H1 (cell line): ENCODE measurements at regions not wholly inside any gene's neighbourhood (a gene's known extent, or its start where the extent isn't known, plus 50 kb on each side); places are given as distances from the start of the nearest gene placed in this dataset.

Source experiments
- CTCF ChIA-PET: fragments of 300-600 bp; sonication (Branson Sonifier 250); formaldehyde crosslinking; loops from one replicate; lab custom pipeline; 2021; ENCODE audit not compliant: partially characterized antibody; lab: Charles Lee
- POLR2A ChIA-PET: fragments of 300-600 bp; sonication (Branson Sonifier 250); formaldehyde crosslinking; loops from one replicate; lab custom pipeline; 2021; ENCODE audit warnings: inconsistent platforms; ENCODE audit not compliant: partially characterized antibody; lab: Charles Lee
- DNase-seq, 2 experiments: peaks; one replicate each; pipeline versions ENCODE4 v3.0.0 to v3.0.0-alpha.2; 2010 to 2022; ENCODE audit warnings: low spot score in 2 of 2, low read depth in 1 of 2, mixed read lengths in 1 of 2
- FAIRE-seq: peaks from 2 replicates; lab custom pipeline; 2011; peaks lifted over from hg19 to GRCh38; lab: Jason Lieb, UNC
- H2AFZ ChIP-seq: 2 replicates; pipeline ENCODE4 v1.8.1; 2012; ENCODE audit warnings: low read length, inconsistent platforms
- H2AK5ac ChIP-seq: 2 replicates; pipeline ENCODE4 v1.6.1; 2013; ENCODE audit warnings: low read depth, low read length
- H2BK120ac ChIP-seq: replicated peaks from 2 replicates; pipeline ENCODE3; 2013; ENCODE audit warnings: low read depth, low read length, inconsistent platforms
- H2BK12ac ChIP-seq: 2 replicates; pipeline ENCODE4 v1.6.1; 2013; ENCODE audit warnings: low read depth, low read length
- H2BK15ac ChIP-seq: 2 replicates; pipeline ENCODE4 v1.6.1; 2013; ENCODE audit warnings: low read length
- H2BK20ac ChIP-seq: 2 replicates; pipeline ENCODE4 v1.6.1; 2013; ENCODE audit warnings: low read length
- H2BK5ac ChIP-seq: 2 replicates; pipeline ENCODE4 v1.6.1; 2013; ENCODE audit warnings: low read depth, low read length
- H3K14ac ChIP-seq: 2 replicates; pipeline ENCODE4 v1.6.1; 2013; ENCODE audit warnings: inconsistent platforms; ENCODE audit not compliant: insufficient read length
- H3K18ac ChIP-seq: 2 replicates; pipeline ENCODE4 v1.6.1; 2013; ENCODE audit warnings: low read length; ENCODE audit errors: extremely low read depth
- H3K23ac ChIP-seq: 2 replicates; pipeline ENCODE4 v1.6.1; 2013; ENCODE audit warnings: inconsistent platforms; ENCODE audit not compliant: insufficient read length
- H3K23me2 ChIP-seq: 2 replicates; pipeline ENCODE4 v1.6.1; 2013; ENCODE audit warnings: low read depth, low read length
- H3K27ac ChIP-seq: 2 replicates; pipeline ENCODE4 v1.6.1; 2011; ENCODE audit warnings: low read depth, low read length, inconsistent platforms
- H3K27me3 ChIP-seq, 4 experiments: replicated peaks in 1 of 4; 1 replicate in 1 of 4; 2 replicates in 3 of 4; pipeline versions ENCODE4 v1.6.1 to v1.8.1; 2011 to 2013; ENCODE audit warnings: low read length in 3 of 4, mild to moderate bottlenecking in 3 of 4, inconsistent platforms in 2 of 4, mixed read lengths in 2 of 4, moderate library complexity in 1 of 4; ENCODE audit not compliant: control insufficient read depth in 3 of 4, insufficient read depth in 3 of 4; ENCODE audit errors: extremely low read depth in 1 of 4
- H3K36me3 ChIP-seq, 4 experiments: 2 replicates each; pipeline versions ENCODE4 v1.6.1 to v1.8.1; 2011 to 2013; ENCODE audit warnings: mild to moderate bottlenecking in 4 of 4, low read length in 3 of 4, moderate library complexity in 2 of 4, control low read depth in 1 of 4, inconsistent platforms in 1 of 4; ENCODE audit not compliant: insufficient read depth in 4 of 4, control insufficient read depth in 2 of 4
- H3K4ac ChIP-seq: replicated peaks from 2 replicates; pipeline ENCODE3; 2013; ENCODE audit warnings: low read length, low read depth, mixed read lengths, inconsistent platforms; ENCODE audit not compliant: insufficient read length
- H3K4me1 ChIP-seq, 4 experiments: replicated peaks in 1 of 4; 1 replicate in 1 of 4; 2 replicates in 3 of 4; pipeline versions ENCODE4 v1.6.1 to v1.8.1; 2011 to 2013; ENCODE audit warnings: low read length in 3 of 4, inconsistent platforms in 2 of 4, mixed read lengths in 1 of 4; ENCODE audit not compliant: insufficient read depth in 4 of 4, control insufficient read depth in 3 of 4
- H3K4me2 ChIP-seq, 2 experiments: 2 replicates each; pipeline versions ENCODE4 v1.6.1 to v1.8.1; 2011 to 2013; ENCODE audit warnings: low read depth in 2 of 2, low read length in 2 of 2, control low read depth in 1 of 2, inconsistent platforms in 1 of 2, mild to moderate bottlenecking in 1 of 2; ENCODE audit not compliant: insufficient read depth in 1 of 2
- H3K4me3 ChIP-seq, 4 experiments: fragments of 200-600, 300-600 bp in 1 of 4; sonication (generic), shearing (Covaris generic), sonication (Bioruptor Twin) in 1 of 4; 2 replicates each; pipeline versions ENCODE4 v1.5.1 to v1.8.1; 2011 to 2016; ENCODE audit warnings: low read length in 4 of 4, low read depth in 3 of 4, control low read depth in 2 of 4, inconsistent platforms in 2 of 4, mild to moderate bottlenecking in 2 of 4, mixed read lengths in 1 of 4, moderate library complexity in 1 of 4; ENCODE audit not compliant: insufficient read depth in 2 of 4; ENCODE audit errors: extremely low read depth in 1 of 4
- H3K56ac ChIP-seq: replicated peaks from 2 replicates; pipeline ENCODE3; 2013; ENCODE audit warnings: low read depth, mild to moderate bottlenecking, mixed read lengths, low read length, inconsistent platforms; ENCODE audit not compliant: insufficient read length
- H3K79me1 ChIP-seq: 2 replicates; pipeline ENCODE4 v1.6.1; 2013; ENCODE audit warnings: low read depth, low read length, control low read depth
- H3K79me2 ChIP-seq, 2 experiments: 2 replicates each; pipeline versions ENCODE4 v1.6.1 to v1.8.1; 2012 to 2013; ENCODE audit warnings: low read length in 2 of 2, mild to moderate bottlenecking in 2 of 2, inconsistent platforms in 1 of 2; ENCODE audit not compliant: insufficient read depth in 2 of 2, control insufficient read depth in 1 of 2
- H3K9ac ChIP-seq, 4 experiments: replicated peaks in 1 of 4; 1 replicate in 1 of 4; 2 replicates in 3 of 4; pipeline versions ENCODE4 v1.6.1 to v1.8.1; 2011 to 2013; ENCODE audit warnings: low read depth in 3 of 4, low read length in 3 of 4, control low read depth in 2 of 4, mild to moderate bottlenecking in 2 of 4, moderate library complexity in 2 of 4, inconsistent platforms in 1 of 4; ENCODE audit errors: extremely low read depth in 1 of 4
- H3K9me3 ChIP-seq, 2 experiments: 2 replicates each; pipeline versions ENCODE4 v1.6.1 to v1.8.1; 2012 to 2013; ENCODE audit warnings: mild to moderate bottlenecking in 2 of 2, moderate library complexity in 2 of 2, control low read depth in 1 of 2, inconsistent platforms in 1 of 2, low read depth in 1 of 2, low read length in 1 of 2, mixed read lengths in 1 of 2; ENCODE audit not compliant: insufficient read depth in 2 of 2
- H4K20me1 ChIP-seq, 2 experiments: replicated peaks in 1 of 2; 2 replicates each; pipeline versions ENCODE3 to v1.8.1; 2011 to 2013; ENCODE audit warnings: inconsistent platforms in 2 of 2, low read length in 2 of 2, mild to moderate bottlenecking in 1 of 2; ENCODE audit not compliant: insufficient read depth in 2 of 2, control insufficient read depth in 1 of 2
- H4K5ac ChIP-seq: 2 replicates; pipeline ENCODE4 v1.6.1; 2013; ENCODE audit warnings: low read length, low read depth, mixed read lengths, inconsistent platforms; ENCODE audit not compliant: insufficient read length
- H4K8ac ChIP-seq: 2 replicates; pipeline ENCODE4 v1.8.0; 2013; ENCODE audit warnings: mild to moderate bottlenecking, moderate library complexity, low read length, inconsistent platforms; ENCODE audit not compliant: insufficient read depth; ENCODE audit errors: extremely low read depth
- H4K91ac ChIP-seq: replicated peaks from 2 replicates; pipeline ENCODE3; 2013; ENCODE audit warnings: low read length, mixed read lengths, inconsistent platforms; ENCODE audit not compliant: insufficient read length
- ASH2L ChIP-seq: fragments of 200-600, 300-600 bp; sonication (generic); IDR thresholded peaks from one replicate; pipeline ENCODE4 v1.7.1; 2017; ENCODE audit warnings: low read length
- CBX5 ChIP-seq: fragments of 300-800, 300-1000 bp; sonication (generic); IDR thresholded peaks from 2 replicates; pipeline ENCODE4 v1.7.1; 2016; ENCODE audit warnings: antibody characterized with exemption, low read length, low read depth
- CBX8 ChIP-seq: fragments of 300-800, 300-1000 bp; sonication (generic); IDR thresholded peaks from 2 replicates; pipeline ENCODE4 v1.7.1; 2016; ENCODE audit warnings: low read depth, low read length, borderline replicate concordance
- CEBPB ChIP-seq: IDR thresholded peaks from 2 replicates; pipeline ENCODE4 v1.6.1; 2012; ENCODE audit warnings: low read depth, low read length
- CHD2 ChIP-seq: IDR thresholded peaks from 2 replicates; pipeline ENCODE4 v1.6.1; 2012; ENCODE audit warnings: low read length, improper control_type of control experiment
- E2F6 ChIP-seq: IDR thresholded peaks from 2 replicates; pipeline ENCODE4 v1.6.1; 2012; ENCODE audit warnings: inconsistent platforms
- EP300 ChIP-seq, 2 experiments: IDR thresholded peaks; 1 replicate in 1 of 2; 2 replicates in 1 of 2; pipeline ENCODE4 v1.6.1; 2011 to 2012; ENCODE audit warnings: low read depth in 2 of 2, low read length in 2 of 2, mild to moderate bottlenecking in 2 of 2, borderline replicate concordance in 1 of 2, inconsistent platforms in 1 of 2, moderate library complexity in 1 of 2
- HDAC6 ChIP-seq: IDR thresholded peaks from one replicate; pipeline ENCODE4 v1.7.1; 2012; ENCODE audit warnings: low read depth, mild to moderate bottlenecking, inconsistent platforms, low read length, moderate library complexity
- JUN ChIP-seq: IDR thresholded peaks from 2 replicates; pipeline ENCODE4 v1.6.1; 2011; ENCODE audit warnings: low read depth, mild to moderate bottlenecking, improper control_type of control experiment, low read length
- MAFK ChIP-seq: IDR thresholded peaks from 2 replicates; pipeline ENCODE4 v1.6.1; 2012; ENCODE audit warnings: low read depth, mild to moderate bottlenecking, improper control_type of control experiment, low read length
- POLR2AphosphoS5 ChIP-seq: IDR thresholded peaks from 2 replicates; pipeline ENCODE4 v1.6.1; 2011; ENCODE audit warnings: low read depth, low read length
- RBBP5 ChIP-seq: IDR thresholded peaks from 2 replicates; pipeline ENCODE4 v1.7.1; 2012; ENCODE audit warnings: low read depth, mild to moderate bottlenecking, inconsistent platforms, low read length, moderate library complexity, borderline replicate concordance
- SP2 ChIP-seq: IDR thresholded peaks from 2 replicates; pipeline ENCODE4 v1.6.1; 2012; ENCODE audit warnings: mild to moderate bottlenecking, low read length, inconsistent platforms
- TCF12 ChIP-seq: IDR thresholded peaks from 2 replicates; pipeline ENCODE4 v1.6.1; 2011; ENCODE audit warnings: low read depth, mild to moderate bottlenecking, low read length
- WGBS, 2 experiments: shearing (Covaris generic) in 1 of 2; methylation state at CpG; one replicate each; pipeline versions ENCODE4 v1.1.6 to v1.1.7; 2013 to 2015; ENCODE audit warnings: low lambda C conversion rate in 2 of 2, mixed read lengths in 2 of 2, inconsistent platforms in 1 of 2, low coverage in 1 of 2, missing lambda C conversion rate in 1 of 2; ENCODE audit not compliant: insufficient replicate concordance in 2 of 2, insufficient coverage in 1 of 2, insufficient read length in 1 of 2; ENCODE audit errors: extremely low coverage in 1 of 2, missing lambda C conversion rate in 1 of 2; 5-methylcytosine and 5-hydroxymethylcytosine counted together
- TF ChIP-seq, protein P1 (sequence below): IDR thresholded peaks from 2 replicates; pipeline ENCODE4 v1.6.1; 2011; ENCODE audit warnings: low read length, improper control_type of control experiment

DNA sequence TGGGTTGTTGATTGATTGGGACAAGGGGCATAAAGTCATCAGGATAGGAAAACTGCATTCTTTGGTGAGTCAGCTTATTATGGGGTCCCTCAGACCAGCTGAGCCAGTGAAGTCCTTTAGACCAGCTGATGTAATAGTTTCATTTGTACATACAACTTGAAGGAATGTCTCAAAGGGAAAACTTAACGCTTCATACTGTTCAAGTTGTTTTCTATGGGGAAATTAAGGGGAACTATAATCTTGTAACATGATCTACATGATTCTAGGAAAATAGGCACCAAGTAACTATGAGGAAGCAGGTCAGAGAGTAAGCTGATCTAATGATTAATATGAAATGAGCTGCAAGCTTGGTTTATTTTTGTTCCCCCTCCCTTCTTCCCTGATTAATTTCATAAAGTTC is 175.1 kb upstream of the GRID2 start:
- Histone ChIP-seq H3K4me2 (no peak overlapping the region), H3K4ac (no peak overlapping the region), H4K5ac (no peak overlapping the region), H2BK120ac (no peak overlapping the region), H2AFZ (no peak overlapping the region), H3K27me3 (no peaks in the 10 kb centered on the region), H2BK12ac (no peak overlapping the region), H3K9me3 (no peaks in the 10 kb centered on the region), H3K36me3 (no peaks in the 10 kb centered on the region), H3K79me2 (no peaks in the 10 kb centered on the region), H4K91ac (no peak overlapping the region), H3K27ac (no peak overlapping the region), H3K4me1 (no peaks in the 10 kb centered on the region), H4K20me1 (no peaks in the 10 kb centered on the region), H3K23me2 (no peaks in the 10 kb centered on the region; the same call in 1 of the 2 replicates), H2AK5ac (no peak overlapping the region), H3K18ac (no peak overlapping the region), H2BK15ac (no peak overlapping the region), H3K56ac (no peak overlapping the region), H4K8ac (no peak overlapping the region), H3K79me1 (no peaks in the 10 kb centered on the region), H2BK20ac (no peak overlapping the region), H3K9ac (no peak overlapping the region), H3K23ac (no peak overlapping the region), H3K14ac (no peak overlapping the region), H2BK5ac (no peak overlapping the region), H3K4me3 (no peak overlapping the region)
- POLR2A ChIA-PET, result no interaction called here
- no peak for TF ChIP-seq CHD2
- no peak for TF ChIP-seq HDAC6
- TF ChIP-seq MAFK, result no peak
- TF ChIP-seq TCF12, result no peak
- TF ChIP-seq, protein P1, sequence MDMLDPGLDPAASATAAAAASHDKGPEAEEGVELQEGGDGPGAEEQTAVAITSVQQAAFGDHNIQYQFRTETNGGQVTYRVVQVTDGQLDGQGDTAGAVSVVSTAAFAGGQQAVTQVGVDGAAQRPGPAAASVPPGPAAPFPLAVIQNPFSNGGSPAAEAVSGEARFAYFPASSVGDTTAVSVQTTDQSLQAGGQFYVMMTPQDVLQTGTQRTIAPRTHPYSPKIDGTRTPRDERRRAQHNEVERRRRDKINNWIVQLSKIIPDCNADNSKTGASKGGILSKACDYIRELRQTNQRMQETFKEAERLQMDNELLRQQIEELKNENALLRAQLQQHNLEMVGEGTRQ, result no peak
- no peak for TF ChIP-seq SP2
- TF ChIP-seq RBBP5, result no peak
- no peak for TF ChIP-seq EP300 (IDR thresholded peaks at IDR 0.05; ENCODE audit: borderline replicate concordance in 1 of 2, low read depth in 2 of 2, low read length in 2 of 2)
- no peak for TF ChIP-seq CBX5
- no peak for TF ChIP-seq ASH2L
- TF ChIP-seq CBX8, result no peak
- no peak for TF ChIP-seq JUN
- no peak for TF ChIP-seq POLR2AphosphoS5
- no peak for TF ChIP-seq CEBPB
- TF ChIP-seq E2F6, result no peak
- DNase-seq, result no peak
- no peak for FAIRE-seq
- WGBS, 2 experiments, result 95% methylated on average over 1 of the region's 1 CpG; no CpG with 5 or more reads in 1 of the 2 experiments
- CTCF ChIA-PET, result no interaction called here
